Vagina (tissue), 2 donors: ENCODE measurements at regions not wholly inside any gene's neighbourhood (a gene's known extent, or its start where the extent isn't known, plus 50 kb on each side); places are given as distances from the start of the nearest gene placed in this dataset.

Experiments
- DNase-seq, 2 donors: peaks; one replicate each; pipeline ENCODE4 v3.0.0-alpha.2; 2017; ENCODE audit errors: extremely low spot score in 2 of 2
- H3K27ac ChIP-seq: fragments of 200-600 bp; sonication (generic); one replicate; pipeline ENCODE4 v1.5.1; 2019
- H3K27me3 ChIP-seq: fragments of 200-600 bp; sonication (generic); one replicate; pipeline ENCODE4 v1.5.1; 2019
- H3K36me3 ChIP-seq, 2 donors: fragments of 200-600 bp; sonication (generic); one replicate each; pipeline ENCODE4 v1.5.1; 2017 to 2019
- H3K4me1 ChIP-seq: fragments of 200-600 bp; sonication (generic); one replicate; pipeline ENCODE4 v1.5.1; 2019
- H3K4me3 ChIP-seq, 2 donors: fragments of 200-600 bp; sonication (generic); 1 replicate in 1 of 2; 2 replicates in 1 of 2; pipeline ENCODE4 v1.5.1; 2016 to 2019
- H3K9me3 ChIP-seq: fragments of 200-600 bp; sonication (generic); one replicate; pipeline ENCODE4 v1.5.1; 2019
- CTCF ChIP-seq, 3 experiments: fragments of 450-650 bp in 2 of 3; fragments of 200-600 bp in 1 of 3; sonication (generic) in 1 of 3; IDR thresholded peaks; one replicate each; pipeline ENCODE4 v1.5.1; 2017 to 2019; ENCODE audit warnings: antibody characterized with exemption in 3 of 3, mild to moderate bottlenecking in 2 of 3, moderate library complexity in 2 of 3
- POLR2A ChIP-seq, 2 donors: fragments of 450-650 bp; IDR thresholded peaks; one replicate each; pipeline ENCODE4 v1.6.1; 2017; ENCODE audit warnings: antibody characterized with exemption in 2 of 2, mild to moderate bottlenecking in 2 of 2, moderate library complexity in 2 of 2
- POLR2AphosphoS5 ChIP-seq, 2 donors: sonication (generic); formaldehyde crosslinking; IDR thresholded peaks; one replicate each; pipeline ENCODE4 v1.9.0; 2017; ENCODE audit warnings: antibody characterized with exemption in 2 of 2, mild to moderate bottlenecking in 2 of 2, low read depth in 1 of 2; ENCODE audit not compliant: insufficient read depth in 1 of 2
- intact Hi-C: fragments of 100-400 bp; cut with DNase I; formaldehyde crosslinking; loops from one replicate; pipeline ENCODE4 v1.15.1; 2023

DNA sequence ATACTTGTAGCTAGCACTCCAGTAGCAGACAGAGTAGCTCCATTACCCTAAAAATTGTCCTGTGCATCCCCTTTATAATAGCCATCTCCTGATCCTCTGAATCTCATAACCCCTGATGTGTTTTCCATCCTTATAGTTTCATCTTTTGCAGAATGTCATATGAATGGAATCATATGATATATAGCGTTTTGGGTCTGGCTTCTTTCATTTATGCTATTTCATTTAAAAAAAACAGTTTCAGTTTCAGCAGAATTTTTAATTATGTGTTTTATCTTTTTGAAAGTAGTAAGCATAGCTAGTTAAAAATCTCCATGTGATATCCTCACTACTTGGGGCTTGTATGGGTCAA is 132.7 kb downstream of the KLF13 start:
- H3K27ac ChIP-seq = no peak overlapping the region
- intact Hi-C loops = no loop called here

GRCh38 chr15:31461375-31461774 is 134.7 kb downstream of the KLF13 start:
- no peak overlapping the region for H3K27ac ChIP-seq
- TF ChIP-seq POLR2AphosphoS5 (IDR thresholded peaks at IDR 0.05; ENCODE audit: insufficient read depth in 1 of 2, low read depth in 1 of 2) (no peak), CTCF (IDR thresholded peaks at IDR 0.05) (no peak), POLR2A (IDR thresholded peaks at IDR 0.05) (no peak)
- H3K4me1 ChIP-seq = peaks cover 44% of the 10 kb centered on the region
- H3K27me3 ChIP-seq = no peaks in the 10 kb centered on the region
- H3K36me3 ChIP-seq = no peaks in the 10 kb centered on the region
- intact Hi-C loops = no loop called here
- H3K9me3 ChIP-seq = no peaks in the 10 kb centered on the region
- DNase-seq = peak in 1 of 2 donors; percentile 56
- no peak overlapping the region for H3K4me3 ChIP-seq

More for the DNA sequence above, 132.7 kb downstream of the KLF13 start:
- Histone ChIP-seq H3K4me1 (peaks cover 39% of the 10 kb centered on the region), H3K9me3 (no peaks in the 10 kb centered on the region), H3K27me3 (no peaks in the 10 kb centered on the region), H3K4me3 (no peak overlapping the region), H3K36me3 (no peaks in the 10 kb centered on the region)
- TF ChIP-seq POLR2AphosphoS5 (IDR thresholded peaks at IDR 0.05; ENCODE audit: insufficient read depth in 1 of 2, low read depth in 1 of 2) (no peak), CTCF (IDR thresholded peaks at IDR 0.05) (no peak), POLR2A (IDR thresholded peaks at IDR 0.05) (no peak)
- no peak for DNase-seq

GRCh38 chr15:31461911-31462480 is 135.4 kb downstream of the KLF13 start:
- H3K27me3 ChIP-seq = no peaks in the 10 kb centered on the region
- H3K27ac ChIP-seq = no peak overlapping the region
- H3K36me3 ChIP-seq = no peaks in the 10 kb centered on the region
- intact Hi-C loops = no loop called here
- DNase-seq = peak in 1 of 2 donors; percentile 56
- H3K4me1 ChIP-seq = peaks cover 38% of the 10 kb centered on the region
- TF ChIP-seq POLR2A (IDR thresholded peaks at IDR 0.05) (no peak), CTCF (IDR thresholded peaks at IDR 0.05) (no peak), POLR2AphosphoS5 (IDR thresholded peaks at IDR 0.05; ENCODE audit: insufficient read depth in 1 of 2, low read depth in 1 of 2) (no peak)
- no peak overlapping the region for H3K4me3 ChIP-seq
- no peaks in the 10 kb centered on the region for H3K9me3 ChIP-seq

DNA sequence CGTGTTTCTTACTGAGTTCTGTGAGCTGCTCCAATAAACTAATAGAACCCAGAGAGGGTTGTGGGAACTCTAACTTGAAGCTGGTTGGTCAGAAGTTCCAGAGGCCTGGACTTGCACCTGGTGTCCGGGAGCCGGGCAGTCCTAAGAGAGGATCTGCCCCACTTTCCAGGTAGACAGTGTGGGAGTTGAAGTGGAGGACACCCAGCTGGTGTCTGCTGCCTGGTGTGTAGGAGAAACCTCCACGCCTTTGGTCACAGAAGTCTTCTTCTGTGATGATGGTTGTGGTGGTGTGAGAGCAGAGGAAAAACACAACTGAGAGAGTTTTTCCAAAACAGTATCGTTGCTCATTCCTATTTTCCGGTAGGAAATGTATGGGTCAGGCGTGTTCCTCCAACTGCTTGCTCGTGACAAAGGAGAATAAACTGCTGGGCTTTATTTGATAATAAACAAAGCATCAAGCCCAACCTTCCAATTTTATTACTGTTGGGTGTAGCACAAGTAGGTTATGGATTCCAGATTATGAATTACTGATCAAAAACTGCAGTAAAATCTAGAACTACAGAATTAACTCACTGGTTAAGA is 137.0 kb downstream of the KLF13 start:
- TF ChIP-seq POLR2AphosphoS5 (IDR thresholded peaks at IDR 0.05; ENCODE audit: insufficient read depth in 1 of 2, low read depth in 1 of 2) = no peak
- no peak for TF ChIP-seq CTCF (IDR thresholded peaks at IDR 0.05)
- TF ChIP-seq POLR2A (IDR thresholded peaks at IDR 0.05) = no peak
- Histone ChIP-seq H3K4me3 (no peak overlapping the region), H3K27ac (no peak overlapping the region), H3K4me1 (peaks cover 23% of the 10 kb centered on the region), H3K27me3 (no peaks in the 10 kb centered on the region), H3K9me3 (no peaks in the 10 kb centered on the region), H3K36me3 (no peaks in the 10 kb centered on the region)
- DNase-seq = peak in 1 of 2 donors; percentile 81
- intact Hi-C loops = no loop called here
